K562 (cell line): ENCODE measurements at regions not wholly inside any gene's neighbourhood (a gene's known extent, or its start where the extent isn't known, plus 50 kb on each side); places are given as distances from the start of the nearest gene placed in this dataset.

Source experiments
- ATAC-seq: fragments of 200-7000 bp; cut with Tn5 transposase; 3 replicates; pipeline ENCODE4 v1.9.1; 2020; ENCODE audit warnings: moderate library complexity
- BruUV-seq: library from RNA; stranded (reverse); fragments of 400-500 nt; replicated peaks from 2 replicates; lab custom pipeline; 2021; lab: Mats Ljungman, UMichigan
- CTCF ChIA-PET: fragments of 300-600 bp; formaldehyde crosslinking; extraction: SDS; loops from one replicate; lab custom pipeline; 2021; ENCODE audit warnings: low intra/inter-chr PET ratio; lab: Yijun Ruan, JAX
- POLR2A ChIA-PET: fragments of 300-600, 350-650 bp; sonication (Branson Sonifier 250); formaldehyde crosslinking; extraction: SDS; loops from one replicate; lab custom pipeline; 2021; ENCODE audit warnings: antibody characterized with exemption, inconsistent platforms; lab: Yijun Ruan, JAX
- DNase-seq, 4 experiments: peaks; one replicate each; pipeline versions ENCODE4 v3.0.0 to v3.0.0-alpha.2; 2011 to 2018; ENCODE audit warnings: low spot score in 3 of 4, mixed read lengths in 3 of 4; ENCODE audit errors: extremely low read depth in 1 of 4
- FAIRE-seq: peaks from 2 replicates; lab custom pipeline; 2011; peaks lifted over from hg19 to GRCh38; lab: Jason Lieb, UNC
- H2AFZ ChIP-seq: 2 replicates; pipeline ENCODE4 v1.6.0; 2011; ENCODE audit warnings: low read depth, low read length, control low read depth, inconsistent platforms
- H3K27ac ChIP-seq: fragments of 200-600 bp; 3 replicates; pipeline ENCODE4 v1.8.0; 2011; ENCODE audit warnings: low read depth, mild to moderate bottlenecking, control low read depth, inconsistent platforms, low read length, moderate library complexity, mixed read lengths; ENCODE audit errors: extremely low read depth
- H3K27me3 ChIP-seq, 2 experiments: fragments of 300-600 bp in 1 of 2; 2 replicates in 1 of 2; 3 replicates in 1 of 2; pipeline versions ENCODE4 v1.6.0 to v1.8.0; 2011; ENCODE audit warnings: inconsistent platforms in 2 of 2, low read length in 2 of 2, mild to moderate bottlenecking in 1 of 2, mixed read lengths in 1 of 2, moderate library complexity in 1 of 2; ENCODE audit not compliant: control insufficient read depth in 2 of 2, insufficient read depth in 2 of 2
- H3K36me3 ChIP-seq: fragments of 300-600 bp; 3 replicates; pipeline ENCODE4 v1.8.0; 2011; ENCODE audit warnings: mild to moderate bottlenecking, low read length, inconsistent platforms; ENCODE audit not compliant: control insufficient read depth, insufficient read depth
- H3K4me1 ChIP-seq, 2 experiments: fragments of 200-600 bp in 1 of 2; replicated peaks in 1 of 2; 2 replicates in 1 of 2; 3 replicates in 1 of 2; pipeline versions ENCODE4 v1.5.1 to v1.8.0; 2011; ENCODE audit warnings: inconsistent platforms in 2 of 2, low read length in 2 of 2, mild to moderate bottlenecking in 1 of 2, mixed read lengths in 1 of 2, moderate library complexity in 1 of 2; ENCODE audit not compliant: control insufficient read depth in 2 of 2, insufficient read depth in 2 of 2
- H3K4me2 ChIP-seq: 2 replicates; pipeline ENCODE4 v1.6.1; 2011; ENCODE audit warnings: low read length, control low read depth, inconsistent platforms, mixed read lengths; ENCODE audit not compliant: insufficient read depth
- H3K4me3 ChIP-seq: fragments of 200-600 bp; sonication (generic), shearing (Covaris generic); 2 replicates; pipeline ENCODE4 v1.5.1; 2016; ENCODE audit warnings: control low read depth, inconsistent platforms
- H3K79me2 ChIP-seq: fragments of 200-600 bp; 3 replicates; pipeline ENCODE4 v1.8.0; 2011; ENCODE audit warnings: low read length, inconsistent platforms; ENCODE audit not compliant: control insufficient read depth, insufficient read depth
- H3K9ac ChIP-seq, 2 experiments: 2 replicates each; pipeline versions ENCODE4 v1.6.0 to v1.6.1; 2011; ENCODE audit warnings: low read depth in 2 of 2, low read length in 2 of 2, control low read depth in 1 of 2, inconsistent platforms in 1 of 2, mild to moderate bottlenecking in 1 of 2, mixed read lengths in 1 of 2; ENCODE audit not compliant: insufficient read depth in 1 of 2
- H3K9me1 ChIP-seq: one replicate; pipeline ENCODE4 v1.6.0; 2011; ENCODE audit warnings: inconsistent platforms, mild to moderate bottlenecking, low read length, moderate library complexity; ENCODE audit not compliant: control insufficient read depth, insufficient read depth
- H3K9me3 ChIP-seq: replicated peaks from 2 replicates; pipeline ENCODE4 v1.5.1; 2011; ENCODE audit warnings: low read depth, low read length, inconsistent platforms; ENCODE audit not compliant: control insufficient read depth, insufficient read depth
- H4K20me1 ChIP-seq: replicated peaks from 2 replicates; pipeline ENCODE4 v1.6.1; 2011; ENCODE audit warnings: low read length, inconsistent platforms, mixed read lengths; ENCODE audit not compliant: control insufficient read depth, insufficient read depth
- BACH1 ChIP-seq: fragments of 200-800 bp; sonication (Bioruptor generic); IDR thresholded peaks from 2 replicates; pipeline ENCODE4 v1.6.1; 2016; ENCODE audit warnings: missing genetic modification characterization, missing compliant biosample characterization
- CREB3 ChIP-seq: fragments of 450-650 bp; conservative IDR thresholded peaks from 2 replicates; pipeline ENCODE4 v1.6.1; 2016; ENCODE audit warnings: missing genetic modification characterization, low read depth, mild to moderate bottlenecking, missing compliant biosample characterization, moderate library complexity
- ETV1 ChIP-seq: fragments of 450-650 bp; conservative IDR thresholded peaks from 2 replicates; pipeline ENCODE4 v1.6.1; 2016; ENCODE audit warnings: missing genetic modification characterization, control low read depth, low read depth, missing compliant biosample characterization
- FOXK2 ChIP-seq, 2 experiments: fragments of 450-650 bp; IDR thresholded peaks in 1 of 2; conservative IDR thresholded peaks in 1 of 2; 2 replicates each; pipeline ENCODE4 v1.6.1; 2016; ENCODE audit warnings: low read depth in 2 of 2, mild to moderate bottlenecking in 1 of 2
- HDAC1 ChIP-seq, 2 experiments: fragments of 450-650 bp; IDR thresholded peaks; 2 replicates each; pipeline ENCODE4 v1.6.1; 2016 to 2017; ENCODE audit warnings: inconsistent platforms in 1 of 2, mild to moderate bottlenecking in 1 of 2, moderate library complexity in 1 of 2
- HINFP ChIP-seq: fragments of 450-650 bp; conservative IDR thresholded peaks from 2 replicates; pipeline ENCODE4 v1.6.1; 2016; ENCODE audit warnings: missing genetic modification characterization, low read depth, mild to moderate bottlenecking, control low read depth, missing compliant biosample characterization
- KAT2B ChIP-seq: IDR thresholded peaks from one replicate; pipeline ENCODE4 v1.6.1; 2012; ENCODE audit warnings: low read depth, mild to moderate bottlenecking, control low read depth, inconsistent platforms, low read length, moderate library complexity
- MEIS2 ChIP-seq: fragments of 450-650 bp; IDR thresholded peaks from 2 replicates; pipeline ENCODE4 v1.6.1; 2014; ENCODE audit warnings: mild to moderate bottlenecking; ENCODE audit not compliant: partially characterized antibody
- NCOA6 ChIP-seq: fragments of 450-650 bp; IDR thresholded peaks from 2 replicates; pipeline ENCODE4 v1.6.1; 2017; ENCODE audit warnings: mild to moderate bottlenecking
- RAD51 ChIP-seq: fragments of 450-650 bp; IDR thresholded peaks from 2 replicates; pipeline ENCODE4 v1.7.1; 2016; ENCODE audit warnings: low read depth, mild to moderate bottlenecking, borderline replicate concordance
- SMAD1 ChIP-seq: fragments of 150-350 bp; IDR thresholded peaks from 2 replicates; pipeline ENCODE4 v1.6.1; 2014; ENCODE audit warnings: low read length, low read depth; ENCODE audit not compliant: partially characterized antibody
- USF1 ChIP-seq: sonication (generic); formaldehyde crosslinking; IDR thresholded peaks from 2 replicates; pipeline ENCODE4 v1.9.0; 2022; ENCODE audit warnings: mild to moderate bottlenecking, missing genetic modification reagents
- ZNF354B ChIP-seq: fragments of 250-450 bp; sonication (Bioruptor Pico); IDR thresholded peaks from 2 replicates; pipeline ENCODE4 v1.4.0; 2020
- WGBS: fragments of 100-300 bp; shearing (Covaris generic); methylation state at CpG from one replicate; pipeline ENCODE4 v1.1.6; 2016; ENCODE audit warnings: low coverage, mixed read lengths; ENCODE audit not compliant: insufficient coverage; ENCODE audit errors: missing lambda C conversion rate; 5-methylcytosine and 5-hydroxymethylcytosine counted together
- in situ Hi-C: fragments of 300-500 bp; cut with MboI; formaldehyde crosslinking; loops from 4 replicates; pipeline ENCODE4 v1.15.0; 2018; ENCODE audit warnings: inconsistent platforms, mixed read lengths
- intact Hi-C: fragments of 100-400 bp; cut with micrococcal nuclease; formaldehyde crosslinking; loops from 2 replicates; pipeline ENCODE4 v1.14.2; 2022

- Histone ChIP-seq H4K20me1 (no peaks in the 10 kb centered on the region), H3K27me3 (no peaks in the 10 kb centered on the region), H3K27ac (no peak overlapping the region), H3K36me3 (no peaks in the 10 kb centered on the region), H3K9ac (no peak overlapping the region), H3K4me3 (no peak overlapping the region), H3K4me2 (no peak overlapping the region), H2AFZ (no peak overlapping the region), H3K9me3 (no peaks in the 10 kb centered on the region), H3K9me1 (no peaks in the 10 kb centered on the region), H3K79me2 (no peaks in the 10 kb centered on the region), H3K4me1 (no peaks in the 10 kb centered on the region)
- FAIRE-seq, result no peak
- no TSS peak for BruUV-seq
- intact Hi-C loops, result no loop called here
- ChIA-PET POLR2A (no interaction called here), CTCF (no interaction called here)
- in situ Hi-C loops, result no loop called here
- 0% methylated on average over 4 of the region's 5 CpGs for WGBS
- TF ChIP-seq CREB3 (tag), result no peak
- TF ChIP-seq KAT2B, result no peak
- no peak for TF ChIP-seq ZNF354B (CRISPR knock-in tag)
- TF ChIP-seq HDAC1 (IDR thresholded peaks at IDR 0.05), result no peak
- TF ChIP-seq USF1 (CRISPR knock-in tag), result no peak
- no peak for TF ChIP-seq RAD51
- TF ChIP-seq MEIS2, result no peak
- no peak for TF ChIP-seq FOXK2 (conservative IDR thresholded peaks at IDR 0.05 in 1 of 2, IDR thresholded peaks at IDR 0.05 in 1 of 2; ENCODE audit: low read depth in 2 of 2)
- TF ChIP-seq NCOA6, result no peak
- no peak for TF ChIP-seq SMAD1
- TF ChIP-seq ETV1, result no peak
- no peak for TF ChIP-seq BACH1 (tag)
- TF ChIP-seq HINFP (tag), result no peak
- no peak for ATAC-seq
- DNase-seq, result no peak
Measured at GRCh38 chr10:107336061-107336460, 171.6 kb upstream of the SORCS1 start.
